IMR-90 (cell line): ENCODE measurements at regions not wholly inside any gene's neighbourhood (a gene's known extent, or its start where the extent isn't known, plus 50 kb on each side); places are given as distances from the start of the nearest gene placed in this dataset.
A peak's percentile ranks its signal among the peaks of the same experiment; 100 is the strongest.

Experiments used
- ATAC-seq: fragments of 200-7000 bp; cut with Tn5 transposase; 2 replicates; pipeline ENCODE4 v1.9.1; 2020; ENCODE audit warnings: low read depth, mild to moderate bottlenecking, moderate library complexity
- BruUV-seq: library from RNA; stranded (reverse); fragments of 400-500 nt; replicated peaks from 2 replicates; lab custom pipeline; 2021; lab: Mats Ljungman, UMichigan
- CTCF ChIA-PET: fragments of 300-600 bp; formaldehyde crosslinking; extraction: SDS; loops from one replicate; lab custom pipeline; 2021; ENCODE audit warnings: antibody characterized with exemption; lab: Yijun Ruan, JAX
- POLR2A ChIA-PET: fragments of 300-600 bp; sonication (Branson Sonifier 250); formaldehyde crosslinking; loops from one replicate; lab custom pipeline; 2022; ENCODE audit warnings: antibody characterized with exemption; ENCODE audit not compliant: unreplicated experiment; lab: Charles Lee
- DNase-seq: peaks from one replicate; pipeline ENCODE4 v3.0.0; 2013
- H2AFZ ChIP-seq: replicated peaks from 2 replicates; pipeline ENCODE3; 2013; ENCODE audit warnings: low read length, mild to moderate bottlenecking; ENCODE audit not compliant: poor library complexity
- H2AK5ac ChIP-seq: 2 replicates; pipeline ENCODE4 v1.6.1; 2013; ENCODE audit warnings: low read depth, low read length, inconsistent platforms
- H2AK9ac ChIP-seq: replicated peaks from 2 replicates; pipeline ENCODE3; 2013; ENCODE audit warnings: mild to moderate bottlenecking, low read depth, low read length, moderate library complexity; ENCODE audit not compliant: poor library complexity
- H2BK120ac ChIP-seq: 2 replicates; pipeline ENCODE4 v1.6.1; 2013; ENCODE audit warnings: low read depth, low read length, inconsistent platforms
- H2BK15ac ChIP-seq: 3 replicates; pipeline ENCODE4 v1.6.1; 2013; ENCODE audit warnings: low read depth, low read length, inconsistent platforms
- H2BK20ac ChIP-seq: 2 replicates; pipeline ENCODE4 v1.6.1; 2013; ENCODE audit warnings: low read depth, mild to moderate bottlenecking, inconsistent platforms, low read length, moderate library complexity
- H2BK5ac ChIP-seq: 2 replicates; pipeline ENCODE4 v1.6.1; 2013; ENCODE audit warnings: mild to moderate bottlenecking, low read depth, low read length, inconsistent platforms; ENCODE audit not compliant: poor library complexity, severe bottlenecking
- H3K14ac ChIP-seq: replicated peaks from 2 replicates; pipeline ENCODE4 v1.6.1; 2013; ENCODE audit warnings: low read depth, low read length, inconsistent platforms
- H3K18ac ChIP-seq: 2 replicates; pipeline ENCODE4 v1.6.1; 2013; ENCODE audit warnings: low read depth, low read length, control low read depth
- H3K23ac ChIP-seq: 2 replicates; pipeline ENCODE4 v1.6.1; 2013; ENCODE audit warnings: low read depth, low read length, inconsistent platforms
- H3K27ac ChIP-seq: 2 replicates; pipeline ENCODE4 v1.5.1; 2013; ENCODE audit warnings: mild to moderate bottlenecking, control low read depth, low read length; ENCODE audit not compliant: insufficient read depth
- H3K27me3 ChIP-seq: 2 replicates; pipeline ENCODE4 v1.6.1; 2013; ENCODE audit warnings: low read length; ENCODE audit not compliant: control insufficient read depth, insufficient read depth
- H3K36me3 ChIP-seq: 2 replicates; pipeline ENCODE4 v1.6.1; 2013; ENCODE audit warnings: low read length, mixed read lengths; ENCODE audit not compliant: control insufficient read depth, insufficient read depth
- H3K4ac ChIP-seq: 2 replicates; pipeline ENCODE4 v1.6.1; 2013; ENCODE audit warnings: low read depth, low read length, inconsistent platforms
- H3K4me1 ChIP-seq: 2 replicates; pipeline ENCODE4 v1.6.1; 2013; ENCODE audit warnings: low read length, mixed read lengths; ENCODE audit not compliant: control insufficient read depth, insufficient read depth
- H3K4me2 ChIP-seq: 2 replicates; pipeline ENCODE4 v1.6.1; 2013; ENCODE audit warnings: low read depth, mild to moderate bottlenecking, control low read depth, low read length, moderate library complexity
- H3K4me3 ChIP-seq: 2 replicates; pipeline ENCODE4 v1.5.1; 2013; ENCODE audit warnings: low read depth, mild to moderate bottlenecking, control low read depth, low read length, moderate library complexity; ENCODE audit not compliant: insufficient read depth
- H3K56ac ChIP-seq: 2 replicates; pipeline ENCODE4 v1.6.1; 2013; ENCODE audit warnings: low read length, inconsistent platforms; ENCODE audit not compliant: insufficient read depth; ENCODE audit errors: extremely low read depth
- H3K79me1 ChIP-seq, 2 experiments: 2 replicates each; pipeline ENCODE4 v1.6.1; 2013; ENCODE audit warnings: low read length in 2 of 2, inconsistent platforms in 1 of 2, low read depth in 1 of 2
- H3K9ac ChIP-seq: 2 replicates; pipeline ENCODE4 v1.6.1; 2013; ENCODE audit warnings: low read depth, low read length, control low read depth
- H3K9me1 ChIP-seq: 2 replicates; pipeline ENCODE4 v1.6.1; 2013; ENCODE audit warnings: low read length, inconsistent platforms; ENCODE audit not compliant: insufficient read depth
- H3K9me3 ChIP-seq: 2 replicates; pipeline ENCODE4 v1.6.1; 2013; ENCODE audit warnings: low read length; ENCODE audit not compliant: control insufficient read depth, insufficient read depth
- H4K20me1 ChIP-seq: 2 replicates; pipeline ENCODE4 v1.6.1; 2013; ENCODE audit warnings: low read length, inconsistent platforms; ENCODE audit not compliant: insufficient read depth
- H4K5ac ChIP-seq: 2 replicates; pipeline ENCODE4 v1.6.1; 2013; ENCODE audit warnings: mild to moderate bottlenecking, low read depth, low read length, control low read depth
- H4K8ac ChIP-seq, 2 experiments: 2 replicates each; pipeline ENCODE4 v1.6.1; 2013; ENCODE audit warnings: low read depth in 2 of 2, low read length in 2 of 2, control low read depth in 1 of 2, inconsistent platforms in 1 of 2
- H4K91ac ChIP-seq: 2 replicates; pipeline ENCODE4 v1.6.1; 2013; ENCODE audit warnings: low read depth, low read length, inconsistent platforms; ENCODE audit not compliant: insufficient read depth
- CHD1 ChIP-seq: IDR thresholded peaks from 2 replicates; pipeline ENCODE4 v1.6.1; 2012; ENCODE audit warnings: low read depth, low read length, improper control_type of control experiment
- FOS ChIP-seq: fragments of 150-350 bp; IDR thresholded peaks from 2 replicates; pipeline ENCODE4 v1.6.1; 2016; ENCODE audit warnings: low read depth, low read length
- MAZ ChIP-seq: IDR thresholded peaks from 2 replicates; pipeline ENCODE4 v1.6.1; 2012; ENCODE audit warnings: low read depth, mild to moderate bottlenecking, low read length, improper control_type of control experiment, moderate library complexity, borderline replicate concordance
- MXI1 ChIP-seq: IDR thresholded peaks from 2 replicates; pipeline ENCODE4 v1.6.1; 2012; ENCODE audit warnings: low read depth, mild to moderate bottlenecking, low read length, moderate library complexity, borderline replicate concordance
- NFE2L2 ChIP-seq: fragments of 150-350 bp; IDR thresholded peaks from 2 replicates; pipeline ENCODE4 v1.6.1; 2016; ENCODE audit warnings: low read depth, mild to moderate bottlenecking, low read length
- POLR2A ChIP-seq: IDR thresholded peaks from 2 replicates; pipeline ENCODE4 v1.6.1; 2012; ENCODE audit warnings: mild to moderate bottlenecking, low read depth, low read length
- RFX5 ChIP-seq: IDR thresholded peaks from 2 replicates; pipeline ENCODE4 v1.8.0; 2012; ENCODE audit warnings: low read depth, mild to moderate bottlenecking, low read length, moderate library complexity
- WGBS, 2 experiments: methylation state at CpG; one replicate each; pipeline versions ENCODE4 v1.1.5 to v1.1.7; 2013; ENCODE audit warnings: missing lambda C conversion rate in 2 of 2; ENCODE audit not compliant: insufficient read length in 1 of 2; ENCODE audit errors: extremely low coverage in 2 of 2; 5-methylcytosine and 5-hydroxymethylcytosine counted together
- dilution Hi-C: fragments of 300-500 bp; cut with HindIII; formaldehyde crosslinking; loops from one replicate; pipeline ENCODE4 v1.14.3; 2018; ENCODE audit warnings: low sequenced_read_pairs; ENCODE audit not compliant: unreplicated experiment
- in situ Hi-C: fragments of 300-500 bp; cut with MboI; formaldehyde crosslinking; loops from 3 replicates; pipeline ENCODE4 v1.14.3; 2019; ENCODE audit warnings: low sequenced_read_pairs, inconsistent platforms, mixed read lengths
- intact Hi-C: fragments of 100-400 bp; cut with micrococcal nuclease; formaldehyde crosslinking; loops from 2 replicates; pipeline ENCODE4 v1.10.0; 2022

DNA sequence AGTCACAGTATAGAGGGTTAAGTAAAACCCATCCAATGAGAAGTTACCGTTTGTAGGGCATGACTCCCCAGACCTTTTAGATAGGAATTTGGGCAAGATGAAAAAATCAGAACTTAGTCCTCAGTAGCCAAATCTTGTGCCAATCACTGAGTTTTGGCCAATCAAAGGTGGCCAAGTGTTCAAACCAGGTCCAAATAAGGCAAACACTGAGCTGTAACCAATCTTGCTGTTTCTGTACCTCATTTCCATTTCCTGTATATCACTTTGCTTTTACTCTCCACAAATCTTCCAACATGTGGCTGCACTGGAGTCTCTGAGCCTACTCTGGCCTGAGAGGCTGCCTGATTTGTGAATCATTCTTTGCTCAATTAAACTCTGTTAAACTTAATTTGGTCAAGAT, 81.8 kb upstream of the GPR6 start:
- no TSS peak for BruUV-seq
- Histone ChIP-seq H3K14ac (no peak overlapping the region), H4K5ac (no peak overlapping the region), H3K79me1 (no peaks in the 10 kb centered on the region), H4K20me1 (no peaks in the 10 kb centered on the region), H3K4me1 (no peaks in the 10 kb centered on the region), H3K9me3 (peaks cover 2% of the 10 kb centered on the region; the same call in 1 of the 2 replicates), H3K18ac (no peak overlapping the region), H4K91ac (no peak overlapping the region), H2AK9ac (no peak overlapping the region), H2BK120ac (no peak overlapping the region), H3K4me2 (no peak overlapping the region), H2AK5ac (no peak overlapping the region), H3K4ac (no peak overlapping the region), H3K9ac (no peak overlapping the region), H2BK15ac (no peak overlapping the region), H3K27ac (no peak overlapping the region), H3K56ac (no peak overlapping the region), H3K4me3 (no peak overlapping the region), H2BK20ac (no peak overlapping the region), H3K9me1 (no peaks in the 10 kb centered on the region), H4K8ac (no peak overlapping the region), H2BK5ac (no peak overlapping the region), H2AFZ (no peak overlapping the region), H3K36me3 (no peaks in the 10 kb centered on the region), H3K23ac (no peak overlapping the region), H3K27me3 (peaks cover 4% of the 10 kb centered on the region)
- ATAC-seq = no peak
- intact Hi-C loops (no loop called here), in situ Hi-C loops (no loop called here), dilution Hi-C loops (no loop called here)
- no CpG with 5 or more reads among the region's 1 CpG for WGBS, 2 experiments
- DNase-seq = peak; percentile 5
- ChIA-PET POLR2A (no interaction called here), CTCF (no interaction called here)
- TF ChIP-seq MXI1 (no peak), NFE2L2 (no peak), POLR2A (no peak), CHD1 (no peak), RFX5 (no peak), FOS (no peak), MAZ (no peak)
